NCI-H524 (cell line): ENCODE measurements at regions not wholly inside any gene's neighbourhood (a gene's known extent, or its start where the extent isn't known, plus 50 kb on each side); places are given as distances from the start of the nearest gene placed in this dataset.
"Not testable (repeated sequence)": the region's sequence is repeated elsewhere in the genome, so short reads cannot be mapped to it uniquely, and the experiment has no call there.

Source experiments
- DNase-seq, 2 experiments: peaks; one replicate each; lab custom pipeline; 2025; lab: John Stamatoyannopoulos, UW

DNA sequence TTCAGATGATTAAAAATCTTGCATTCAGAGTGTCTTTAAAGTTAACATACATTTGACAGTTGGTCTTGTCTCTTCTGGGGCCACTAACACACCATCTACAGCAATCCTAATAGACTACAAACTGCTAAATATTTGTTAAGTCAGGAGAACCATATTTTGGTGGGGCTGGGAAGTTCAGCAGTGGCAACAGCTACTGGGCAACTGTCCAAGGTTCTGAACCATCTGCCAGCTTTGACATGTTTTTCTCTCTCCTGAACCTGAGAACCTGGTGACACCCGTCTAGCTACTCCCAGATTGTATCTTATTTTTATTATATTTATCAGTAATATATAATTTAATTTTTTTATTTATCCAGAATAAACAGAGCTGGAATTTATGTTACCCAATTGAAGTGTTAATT is 199.0 kb upstream of the DPYD start:
- DNase-seq: peak; percentile 50 to 65

DNA sequence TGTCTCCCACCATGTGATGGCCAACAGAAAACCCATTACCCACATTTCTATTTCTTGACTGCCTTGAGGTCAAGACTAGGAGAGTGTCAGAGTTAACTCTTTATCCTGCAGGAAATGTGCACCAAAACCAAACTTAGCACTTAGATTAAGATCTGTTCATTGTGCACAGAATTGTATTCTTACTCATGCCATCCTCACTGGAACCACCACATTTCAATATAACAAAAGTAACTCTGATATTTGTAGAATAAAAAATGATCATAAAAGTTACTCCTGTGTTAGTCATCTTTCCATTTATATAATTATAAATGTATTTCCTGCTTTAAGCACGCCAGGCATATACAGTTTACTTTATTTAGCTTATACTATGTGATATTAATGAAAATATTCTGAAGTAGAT is 193.0 kb upstream of the DPYD start:
- DNase-seq: no peak

DNA sequence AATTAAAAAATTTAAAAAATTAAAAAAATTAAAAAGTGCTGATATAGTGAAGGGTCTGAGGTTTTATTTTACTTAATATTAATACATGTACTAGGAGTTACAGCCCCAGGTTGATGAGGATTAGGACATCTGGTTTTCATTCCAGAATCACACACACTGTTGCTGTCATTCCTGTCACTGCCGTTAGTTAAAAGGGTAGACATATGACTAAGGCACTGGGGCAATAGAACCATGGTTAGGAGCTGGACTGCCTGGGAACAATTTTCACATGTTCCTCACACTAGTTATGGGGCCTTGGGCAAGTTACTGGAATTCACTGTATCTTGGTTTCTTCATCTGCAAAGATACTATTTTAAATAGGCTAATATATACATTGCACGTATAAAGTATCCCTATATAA is 191.8 kb upstream of the DPYD start:
- DNase-seq: no peak

DNA sequence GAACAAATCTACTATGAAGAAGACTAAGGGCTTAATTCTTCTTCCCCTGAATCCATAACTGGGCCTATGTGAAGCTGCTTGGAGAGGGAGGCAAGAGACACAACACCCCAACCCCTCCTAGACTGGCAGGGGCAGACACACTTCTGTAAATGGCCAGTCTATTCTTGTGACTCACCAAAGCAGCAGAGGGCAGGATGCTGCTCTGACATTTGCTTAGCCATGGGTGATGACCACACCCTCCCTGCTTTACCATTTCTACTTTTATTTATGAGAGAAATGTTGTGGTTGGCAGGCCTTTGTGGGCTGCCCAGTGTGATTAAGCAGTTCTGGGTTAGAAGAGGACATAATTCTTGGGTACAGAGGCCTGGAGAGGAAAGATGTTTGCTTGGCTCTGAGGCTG is 189.8 kb upstream of the DPYD start:
- DNase-seq: no peak

DNA sequence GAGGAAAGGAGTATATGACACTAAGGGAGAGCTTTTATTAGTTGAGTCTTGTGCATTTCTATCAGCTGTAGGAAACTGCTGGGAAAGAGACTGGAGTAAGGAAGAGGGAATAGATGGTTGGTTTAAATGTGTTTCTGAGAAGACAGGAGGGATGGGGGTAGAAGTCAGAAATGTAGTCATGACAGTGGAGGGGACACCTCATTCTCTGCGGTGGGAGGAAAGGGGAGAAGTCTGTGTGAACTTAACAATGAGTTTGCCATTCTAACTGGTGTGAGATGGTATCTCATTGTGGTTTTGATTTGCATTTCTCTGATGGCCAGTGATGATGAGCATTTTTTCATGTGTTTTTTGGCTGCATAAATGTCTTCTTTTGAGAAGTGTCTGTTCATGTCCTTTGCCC is 187.5 kb upstream of the DPYD start:
- not testable (repeated sequence) for DNase-seq

DNA sequence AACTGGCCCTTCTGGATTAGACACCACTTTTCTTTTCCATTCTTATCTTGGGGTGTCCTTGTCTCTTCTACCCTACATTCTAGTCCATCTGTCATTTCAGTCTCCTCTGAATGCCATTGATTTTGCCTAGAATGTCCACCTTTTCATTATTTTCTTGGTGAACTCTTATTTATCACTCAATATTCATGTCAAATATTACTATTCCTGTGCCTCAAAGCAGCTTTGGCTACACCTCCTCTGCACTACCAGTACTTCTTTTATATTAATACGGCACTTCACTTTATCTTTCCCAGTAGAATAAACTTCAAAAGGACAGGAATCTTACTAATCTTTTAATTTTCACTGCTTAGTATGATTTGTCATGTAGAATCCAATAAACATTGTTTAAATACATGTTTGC is 186.4 kb upstream of the DPYD start:
- DNase-seq: no peak

DNA sequence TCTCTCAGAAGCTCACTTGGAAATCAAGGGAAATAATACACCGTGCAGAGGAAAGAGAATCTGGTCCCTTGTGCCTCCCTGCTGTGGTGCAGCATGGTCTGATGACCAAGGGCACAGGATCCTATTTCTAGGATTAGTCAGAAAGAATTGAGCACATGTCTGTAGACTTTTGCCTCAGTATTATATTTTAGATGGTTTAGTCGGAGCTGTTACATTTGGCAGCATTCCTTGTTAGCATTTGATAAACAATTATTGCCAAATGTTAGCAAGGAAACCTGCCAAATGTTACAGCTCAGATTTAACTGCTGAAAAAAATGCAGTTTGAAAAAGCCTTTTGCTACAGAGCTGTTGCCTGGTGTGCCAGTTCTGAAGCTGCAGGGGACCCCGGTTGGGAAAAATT is 183.5 kb upstream of the DPYD start:
- peak in 1 of 2 experiments; percentile 14 for DNase-seq

DNA sequence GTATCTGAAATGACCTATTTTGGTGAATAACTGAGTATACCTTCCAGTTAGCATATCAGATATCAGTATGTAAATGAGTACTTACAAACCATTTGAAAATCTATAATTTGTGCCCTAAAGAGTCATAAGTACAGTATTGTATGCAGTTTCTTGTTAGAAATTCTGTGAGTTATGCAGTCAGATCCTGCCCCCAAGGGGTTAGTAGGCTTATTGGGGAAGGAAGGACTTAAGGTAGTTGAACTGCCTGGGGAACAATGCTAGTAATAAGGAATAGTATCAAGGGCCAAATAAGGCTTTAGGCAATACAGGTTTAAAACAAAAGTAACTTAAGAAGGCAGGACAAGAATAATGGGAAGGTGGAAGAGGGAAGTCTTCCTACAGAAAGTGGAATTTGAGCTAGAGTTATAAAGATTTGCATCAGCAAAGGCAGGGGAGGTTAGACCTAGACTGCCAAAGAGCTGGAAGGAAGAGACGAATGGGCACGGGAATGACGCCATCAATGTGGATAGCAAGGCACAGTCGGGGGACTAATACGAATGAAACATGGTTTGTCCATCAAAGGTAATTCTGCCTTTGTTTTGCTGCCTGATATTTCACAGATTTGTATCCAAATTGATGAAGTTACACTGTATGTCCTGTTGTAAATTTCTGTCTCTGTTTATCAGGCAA is 182.9 kb upstream of the DPYD start:
- no peak for DNase-seq

DNA sequence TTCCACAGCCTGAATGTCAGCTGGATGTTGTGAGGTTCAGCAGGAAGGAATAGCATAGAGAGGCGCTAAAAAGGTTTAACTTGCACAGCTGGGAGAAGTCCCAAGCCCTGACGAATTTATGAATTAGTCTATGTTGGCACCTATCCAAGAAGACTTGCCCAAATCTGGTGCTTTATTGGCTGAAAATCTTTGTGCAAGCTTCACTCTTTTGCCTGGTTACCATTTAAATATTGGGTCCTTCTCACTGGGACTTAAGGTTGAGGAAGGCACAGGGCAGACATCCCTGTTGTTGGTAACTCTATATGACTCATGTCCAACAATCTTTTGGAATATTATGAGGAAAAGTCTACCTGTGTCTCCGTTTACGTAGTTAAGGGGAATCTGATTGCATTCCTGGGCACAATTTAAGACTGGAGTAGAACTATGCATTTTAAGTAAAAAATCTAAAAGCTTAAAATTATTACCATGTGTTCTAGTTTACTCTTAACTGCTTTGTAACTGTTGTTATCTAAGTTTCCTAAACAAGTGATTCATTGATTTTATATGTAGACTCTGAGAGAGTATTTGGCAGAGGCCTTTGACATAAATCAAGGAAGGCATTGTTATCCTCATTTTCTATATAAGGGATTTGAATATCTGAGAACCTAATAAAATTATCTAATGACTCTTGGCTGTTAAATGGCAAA is 181.7 kb upstream of the DPYD start:
- DNase-seq: no peak

DNA sequence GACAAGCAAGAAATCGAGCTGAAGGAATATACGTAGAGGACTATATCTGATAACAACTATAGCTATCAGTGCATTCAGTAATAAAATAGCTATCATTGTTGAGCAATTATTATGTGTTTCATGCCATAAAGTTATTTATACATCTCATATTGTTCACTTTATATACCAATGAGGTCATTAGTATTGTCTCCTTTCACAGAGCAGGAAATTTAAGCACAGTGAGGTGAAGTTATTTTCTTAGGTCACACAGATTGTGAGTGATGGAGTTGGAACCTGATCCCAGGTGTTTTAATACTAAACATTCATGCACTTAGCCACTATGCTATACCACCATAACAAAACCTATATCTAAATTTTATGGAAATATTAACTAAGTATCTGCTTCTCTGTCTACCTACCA is 180.5 kb upstream of the DPYD start:
- no peak for DNase-seq

DNA sequence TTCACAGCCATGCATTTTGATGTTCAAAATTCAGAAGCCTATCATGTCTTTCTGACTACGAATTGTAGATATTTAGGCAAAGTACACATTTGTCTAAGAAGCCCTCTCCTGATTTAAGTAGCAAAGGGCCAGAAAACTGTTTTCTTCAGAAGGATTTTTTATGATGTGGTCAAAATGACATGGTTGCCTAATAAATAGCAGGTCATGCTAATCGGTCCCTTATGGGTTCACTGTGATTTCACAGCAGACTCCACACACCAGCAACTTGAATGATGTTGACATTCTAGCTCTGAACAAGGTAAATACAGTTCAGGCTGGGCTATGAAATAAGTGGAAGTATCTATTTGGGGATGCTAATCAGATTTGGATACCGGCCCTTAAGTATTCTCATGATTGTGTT is 178.7 kb upstream of the DPYD start:
- no peak for DNase-seq

DNA sequence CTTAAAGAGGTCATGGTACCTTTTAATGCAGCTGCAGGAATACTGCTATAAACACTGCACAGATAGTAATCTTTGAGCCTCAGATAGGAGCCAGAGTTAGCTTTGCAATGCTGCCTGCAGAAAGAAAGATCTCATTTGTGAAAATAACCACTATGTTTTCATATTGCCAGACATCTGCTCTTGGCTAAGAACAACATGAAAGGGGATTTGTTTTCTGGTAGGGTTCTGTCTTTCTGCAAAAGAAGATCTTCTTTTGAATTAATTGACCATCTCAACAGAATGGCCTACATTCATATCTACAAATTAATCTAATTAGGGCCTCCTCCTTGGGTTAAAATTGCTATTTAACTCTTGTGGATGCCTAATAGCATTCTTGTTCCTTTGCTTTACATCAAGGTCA is 177.6 kb upstream of the DPYD start:
- DNase-seq: no peak

DNA sequence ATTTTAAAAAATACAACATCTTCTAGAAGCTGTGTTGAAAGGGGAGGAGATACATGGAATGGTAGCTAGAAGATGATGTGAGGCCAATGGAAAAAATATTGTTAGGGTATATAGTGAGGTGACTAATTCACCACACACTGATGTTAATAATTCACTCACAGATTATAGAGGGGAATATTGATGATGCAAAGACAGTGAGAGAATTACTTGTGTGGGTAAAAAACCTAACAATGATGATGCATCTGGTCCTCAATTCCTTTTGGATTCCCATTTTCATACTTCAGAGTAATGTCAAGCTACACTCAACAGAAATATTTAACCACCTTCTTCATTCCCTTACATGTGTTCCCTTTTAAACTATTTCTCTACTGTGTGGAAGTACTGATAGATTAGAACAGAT is 169.5 kb upstream of the DPYD start:
- DNase-seq: no peak

DNA sequence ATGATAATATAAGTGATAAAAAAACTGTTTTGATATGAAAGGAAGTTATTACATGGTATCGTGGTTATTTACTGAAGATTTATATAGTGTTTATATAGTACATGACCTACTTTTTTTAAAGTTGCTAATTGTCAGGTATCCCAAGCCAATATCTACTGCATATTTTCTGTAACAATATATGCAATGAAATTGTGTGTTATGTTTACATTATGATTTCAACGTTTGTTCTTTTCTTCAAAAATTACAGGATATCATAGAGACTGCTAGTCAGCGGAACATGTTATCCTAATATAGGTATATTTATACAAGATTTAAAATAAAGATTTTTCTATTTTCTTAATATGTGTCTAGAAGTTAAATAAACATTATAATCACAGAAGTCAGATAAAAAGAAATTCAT is 167.5 kb upstream of the DPYD start:
- no peak for DNase-seq

DNA sequence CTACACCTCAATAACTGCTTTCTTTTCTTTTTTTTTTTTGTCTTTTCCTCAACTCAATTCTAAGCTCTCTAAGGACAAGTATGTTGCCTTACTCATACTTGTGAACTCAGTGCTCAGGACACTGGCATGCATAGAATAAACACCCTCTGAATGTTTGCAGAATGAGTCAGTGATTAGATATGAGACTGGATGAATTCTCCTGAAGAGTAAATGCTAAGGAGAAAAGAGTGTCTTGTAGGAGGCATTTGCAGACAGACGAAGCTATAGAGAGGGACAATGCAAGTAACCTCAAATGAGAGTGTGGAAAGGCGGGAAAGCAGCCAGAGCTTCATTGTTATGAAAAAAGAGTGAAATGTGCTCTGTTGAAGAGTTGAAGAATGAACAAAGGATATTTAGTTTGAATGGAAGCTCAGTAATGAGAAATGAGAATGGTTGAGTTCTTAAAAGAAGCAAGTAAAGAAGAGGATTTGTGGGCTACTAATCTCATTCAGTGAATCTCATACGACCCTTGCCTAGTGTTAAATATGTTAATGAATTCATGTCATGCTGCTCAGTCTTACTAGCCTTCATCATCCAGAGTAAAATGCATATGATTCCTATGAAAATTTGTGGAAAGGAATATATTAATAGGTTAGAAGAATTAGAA is 166.1 kb upstream of the DPYD start:
- no peak for DNase-seq

DNA sequence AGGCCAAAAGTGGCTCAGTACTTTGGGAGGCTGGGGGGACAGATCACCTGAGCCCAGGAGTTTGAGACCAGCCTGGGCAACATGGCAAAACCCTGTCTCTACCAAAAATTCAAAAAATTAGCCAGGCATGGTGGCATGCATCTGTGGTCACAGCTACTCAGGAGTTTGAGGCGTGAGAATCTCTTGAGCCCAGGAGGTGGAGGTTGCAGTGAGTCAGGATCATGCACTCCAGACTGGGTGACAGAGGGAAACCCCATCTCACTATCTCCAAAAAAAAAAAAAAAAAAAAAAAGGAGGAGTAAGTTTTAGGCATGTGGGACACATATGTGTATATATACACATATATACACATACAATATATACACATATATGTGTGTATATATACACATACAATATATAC is 165.3 kb upstream of the DPYD start:
- DNase-seq: no peak

DNA sequence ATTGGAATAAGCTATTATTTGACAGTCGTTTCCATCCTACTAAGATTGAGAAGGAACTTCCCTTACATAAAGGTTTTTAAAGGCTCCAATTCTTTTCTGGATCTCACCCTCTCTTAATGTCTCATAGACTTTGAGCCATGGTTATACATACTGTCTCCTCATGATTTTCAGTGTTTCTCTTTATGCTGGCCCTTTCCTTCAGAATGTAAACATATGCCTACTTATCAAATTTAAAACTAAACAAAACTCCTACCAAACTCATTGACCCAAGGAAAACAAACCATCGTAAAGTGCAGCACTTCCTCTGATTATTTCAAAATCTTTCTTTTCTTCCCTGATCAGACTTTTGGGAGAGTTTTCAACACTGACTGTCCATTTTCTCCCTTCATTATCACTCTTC is 163.4 kb upstream of the DPYD start:
- no peak for DNase-seq

DNA sequence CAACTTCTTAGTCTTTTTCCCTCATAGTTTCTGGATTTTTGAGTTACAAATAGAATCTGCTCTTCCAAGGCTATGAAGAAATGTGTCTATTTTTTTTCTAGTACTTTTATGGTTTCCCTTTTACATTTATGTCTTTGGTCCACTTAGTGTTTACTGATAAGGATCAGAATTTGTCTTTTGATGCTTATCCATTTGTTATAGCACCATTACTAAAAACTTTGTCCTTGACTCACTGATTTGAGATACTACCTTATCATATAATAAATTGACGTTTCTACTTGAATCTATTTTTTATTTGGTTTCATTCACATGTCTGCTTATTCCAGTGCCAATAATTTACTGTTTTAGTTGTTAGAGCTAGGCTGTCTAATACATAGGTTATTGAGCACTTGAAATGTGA is 161.1 kb upstream of the DPYD start:
- no peak for DNase-seq

DNA sequence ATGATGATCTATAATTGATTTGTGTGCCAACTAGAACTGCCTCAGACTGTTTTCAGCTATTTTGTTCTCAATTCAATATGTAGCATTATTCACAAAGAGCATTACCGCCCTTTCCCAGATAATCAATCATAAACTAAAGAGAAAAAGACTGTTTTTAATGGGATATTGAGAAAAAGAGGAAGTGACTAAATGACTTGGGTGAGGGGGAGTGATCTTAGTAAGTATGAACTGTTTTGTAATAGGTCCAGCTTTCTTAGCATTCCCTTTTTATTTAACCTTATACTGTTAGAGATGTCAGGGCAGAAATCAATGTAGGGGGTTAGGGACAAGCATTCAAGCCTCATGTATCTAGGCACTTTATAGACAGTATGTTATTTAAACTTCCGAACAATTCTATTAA is 157.8 kb upstream of the DPYD start:
- no peak for DNase-seq

DNA sequence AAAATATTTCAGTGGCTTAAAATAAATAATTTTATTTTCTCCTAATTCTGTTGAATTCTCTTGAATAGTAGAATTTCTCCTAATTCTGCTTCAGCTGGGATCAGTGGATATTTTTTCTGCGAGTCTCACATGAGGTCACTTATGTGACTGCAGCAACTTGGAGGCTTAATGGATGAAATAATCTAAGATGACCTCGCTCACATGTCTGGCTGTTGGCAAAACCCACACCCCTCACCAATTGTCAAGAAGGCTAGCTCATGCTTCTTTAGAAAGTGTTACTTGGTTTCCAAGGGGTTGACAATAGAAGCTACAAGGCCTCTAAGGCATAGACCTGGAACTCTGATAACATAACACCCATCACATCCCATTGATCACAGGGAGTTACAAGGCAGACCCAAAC is 156.9 kb upstream of the DPYD start:
- no peak for DNase-seq

DNA sequence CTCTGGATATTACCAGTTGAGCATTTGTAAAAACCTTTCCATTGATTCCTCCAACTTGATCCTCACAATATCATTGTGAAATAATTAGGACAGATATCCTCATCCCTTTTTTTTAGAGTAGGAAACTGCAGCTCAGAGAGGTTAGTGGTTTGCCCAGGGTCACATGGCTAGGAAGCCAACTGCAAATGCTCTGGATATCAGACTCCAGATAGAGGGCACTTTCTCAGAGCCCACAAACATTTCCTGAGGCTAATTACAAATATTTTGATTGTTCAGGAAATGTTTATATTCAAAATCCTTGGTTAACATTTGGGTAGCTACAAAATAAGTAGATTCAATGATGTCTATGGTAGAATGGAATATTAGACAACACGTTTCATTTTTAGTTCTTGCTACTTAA is 154.8 kb upstream of the DPYD start:
- DNase-seq: no peak

DNA sequence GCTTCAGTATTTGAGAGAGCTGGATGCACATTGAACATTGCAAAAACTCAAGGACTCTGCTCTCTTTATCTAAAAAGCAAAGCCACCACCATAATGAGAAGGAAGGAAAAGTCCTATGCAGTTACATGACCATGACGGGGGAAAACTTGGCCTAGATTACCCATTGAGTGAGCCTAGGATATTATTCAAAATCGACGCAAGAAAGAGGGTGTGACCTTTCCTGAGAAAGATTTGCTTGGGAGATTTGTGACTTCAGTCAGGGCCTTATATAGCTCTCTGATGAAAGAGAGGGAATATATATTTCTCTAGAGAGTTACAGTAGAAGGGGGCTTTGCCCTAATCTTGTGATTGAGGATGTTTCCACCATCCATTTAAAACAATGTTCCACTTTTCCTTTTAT is 153.0 kb upstream of the DPYD start:
- DNase-seq: no peak

DNA sequence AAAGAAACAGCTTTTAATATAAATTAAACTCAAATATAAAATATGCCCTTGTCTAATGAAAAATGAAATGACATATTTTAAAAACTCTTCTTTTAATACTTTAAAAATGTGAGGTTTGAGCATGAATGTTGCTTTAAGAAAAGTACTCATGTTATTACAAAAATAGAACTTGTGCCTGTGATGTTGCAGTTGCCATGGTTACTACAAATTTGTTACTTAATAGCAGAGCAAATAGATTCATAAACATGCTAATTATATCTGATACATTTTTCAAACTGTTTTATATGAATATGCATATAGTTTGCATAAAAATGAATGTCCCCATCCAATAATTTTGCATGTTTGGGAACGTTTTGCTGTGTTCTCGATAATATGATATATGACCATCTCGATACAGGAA is 152.3 kb upstream of the DPYD start:
- no peak for DNase-seq

DNA sequence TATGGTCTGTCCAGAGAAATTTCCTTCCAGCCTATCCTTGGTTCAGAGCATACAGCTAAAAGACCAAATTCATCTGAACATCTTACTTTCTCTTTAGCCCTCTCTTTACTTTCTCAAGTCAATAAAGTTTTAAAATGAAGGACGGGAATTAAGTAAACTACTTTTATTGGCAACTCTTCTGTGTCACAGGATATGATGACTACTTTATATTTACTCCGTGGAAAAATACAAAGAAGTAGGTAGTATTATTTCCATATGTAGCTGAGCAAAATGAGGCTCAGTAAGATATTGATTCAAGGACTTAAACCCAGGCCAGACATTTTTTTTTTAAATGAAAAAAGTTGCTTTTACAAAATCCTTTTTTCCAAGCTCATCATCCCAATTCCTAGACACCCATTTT is 151.2 kb upstream of the DPYD start:
- DNase-seq: no peak
